ENCODE measurements at regions not wholly inside any gene's neighbourhood (a gene's known extent, or its start where the extent isn't known, plus 50 kb on each side); places are given as distances from the start of the nearest gene placed in this dataset.

- H2BK20ac ChIP-seq (ENCODE audit: low read depth, low read length, poor library complexity, severe bottlenecking): no peak overlapping the region
- H3K4me2 ChIP-seq (ENCODE audit: insufficient read depth, insufficient read length, low read length): no peak overlapping the region
- Mint-ChIP-seq H3K4me3 (no peak overlapping the region), H3K9me3 (no peaks in the 10 kb centered on the region), H3K36me3 (ENCODE audit: insufficient read depth in 1 of 3, low read depth in 3 of 3) (no peaks in the 10 kb centered on the region), H3K27ac (no peak overlapping the region), H3K27me3 (ENCODE audit: low read depth) (no peaks in the 10 kb centered on the region), H3K4me1 (no peaks in the 10 kb centered on the region; a peak in 1 of 4 replicates)
- no peaks in the 10 kb centered on the region for H3K27me3 ChIP-seq (ENCODE audit: insufficient read depth, low read length)
- no peaks in the 10 kb centered on the region for H3K79me1 ChIP-seq (ENCODE audit: insufficient read depth, low read depth, low read length, poor library complexity, severe bottlenecking)
- no peak overlapping the region for H2AK5ac ChIP-seq (ENCODE audit: insufficient read length, low read length)
- no peak overlapping the region for H3K23ac ChIP-seq (ENCODE audit: insufficient read length, low read depth, low read length)
- no peak for DNase-seq
- no peaks in the 10 kb centered on the region for H3K23me2 ChIP-seq (ENCODE audit: insufficient read length, low read depth, low read length, poor library complexity, severe bottlenecking)
- no peak overlapping the region for H4K5ac ChIP-seq (ENCODE audit: insufficient read length, low read depth, low read length)
- no peak for TF ChIP-seq CTCF (conservative IDR thresholded peaks at IDR 0.05)
- H4K8ac ChIP-seq (replicated peaks; ENCODE audit: insufficient read length, low read depth, low read length): no peak overlapping the region
- no peak overlapping the region for H3T11ph ChIP-seq (ENCODE audit: low read length)
- no peak overlapping the region for H4K91ac ChIP-seq (ENCODE audit: insufficient read length, low read depth, low read length)
- WGBS (ENCODE audit: extremely low coverage, insufficient read length, low lambda C conversion rate): no CpG with 5 or more reads among the region's 2 CpGs
- H2BK5ac ChIP-seq (ENCODE audit: insufficient read length, low read length): no peak overlapping the region
- no peaks in the 10 kb centered on the region for H3K9me3 ChIP-seq (ENCODE audit: control insufficient read depth, low read depth, low read length)
- no peak overlapping the region for H3K14ac ChIP-seq (ENCODE audit: insufficient read depth, low read length)
- no peak overlapping the region for H3K18ac ChIP-seq (ENCODE audit: insufficient read length, low read depth, low read length)
- no peak overlapping the region for H2BK15ac ChIP-seq (ENCODE audit: low read depth, low read length)
- no peak overlapping the region for H3K56ac ChIP-seq (ENCODE audit: insufficient read length, low read depth, low read length)
- no peak overlapping the region for H2AFZ ChIP-seq (ENCODE audit: low read length)
- no peaks in the 10 kb centered on the region for H3K79me2 ChIP-seq (ENCODE audit: insufficient read depth, low read length)
- no peak overlapping the region for H3K27ac ChIP-seq (ENCODE audit: insufficient read length, low read depth, low read length)
- H2BK120ac ChIP-seq (ENCODE audit: low read depth, low read length, poor library complexity, severe bottlenecking): no peak overlapping the region
- no peak overlapping the region for H3K4ac ChIP-seq (ENCODE audit: low read depth, low read length)
- no peak overlapping the region for H2BK12ac ChIP-seq (ENCODE audit: insufficient read length, low read depth, low read length)
- no peak overlapping the region for H3K9ac ChIP-seq (ENCODE audit: extremely low read depth, insufficient read length, low read length)
- no peaks in the 10 kb centered on the region for H3K4me1 ChIP-seq (ENCODE audit: insufficient read depth, low read length)
- H4K20me1 ChIP-seq (ENCODE audit: control insufficient read depth, insufficient read depth, insufficient read length): no peaks in the 10 kb centered on the region
These were observed 590.8 kb upstream of the CDH2 start for GRCh38 chr18:28767727-28768211.
